IPS-18a (cell line): ENCODE measurements at regions not wholly inside any gene's neighbourhood (a gene's known extent, or its start where the extent isn't known, plus 50 kb on each side); places are given as distances from the start of the nearest gene placed in this dataset.
"Not testable (repeated sequence)": the region's sequence is repeated elsewhere in the genome, so short reads cannot be mapped to it uniquely, and the experiment has no call there.

Experiments
- H3K27ac ChIP-seq: one replicate; pipeline ENCODE4 v1.5.1; 2013; ENCODE audit warnings: low read length
- H3K27me3 ChIP-seq: one replicate; pipeline ENCODE4 v1.6.1; 2013; ENCODE audit warnings: mild to moderate bottlenecking, low read length; ENCODE audit not compliant: control insufficient read depth, insufficient read depth
- H3K36me3 ChIP-seq: one replicate; pipeline ENCODE4 v1.6.1; 2013; ENCODE audit warnings: low read depth, low read length; ENCODE audit not compliant: control insufficient read depth
- H3K4me1 ChIP-seq: one replicate; pipeline ENCODE4 v1.6.1; 2013; ENCODE audit warnings: low read depth, low read length; ENCODE audit not compliant: control insufficient read depth
- H3K4me3 ChIP-seq: one replicate; pipeline ENCODE4 v1.5.1; 2013; ENCODE audit warnings: low read length
- H3K9ac ChIP-seq: one replicate; pipeline ENCODE4 v1.6.1; 2013; ENCODE audit warnings: mild to moderate bottlenecking, low read length, moderate library complexity
- H3K9me3 ChIP-seq: one replicate; pipeline ENCODE4 v1.6.1; 2013; ENCODE audit warnings: low read depth, low read length; ENCODE audit not compliant: control insufficient read depth

DNA sequence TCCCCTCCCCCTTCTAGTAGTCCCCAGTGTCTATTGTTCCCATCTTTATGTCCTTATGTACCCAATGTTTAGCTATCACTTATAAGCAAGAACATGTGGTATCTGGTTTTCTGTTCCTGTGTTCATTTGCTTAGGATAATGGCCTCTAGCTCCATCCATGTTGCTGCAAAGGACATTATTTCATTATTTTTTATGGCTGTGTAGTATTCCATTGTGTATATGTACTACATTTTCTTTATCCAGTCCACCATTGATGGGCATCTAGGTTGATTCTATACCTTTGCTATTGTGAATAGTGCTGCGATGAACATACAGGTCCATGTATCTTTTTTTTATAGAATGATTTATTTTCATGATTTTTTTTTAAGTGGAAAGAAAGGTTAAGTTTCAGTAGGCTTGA lies 135.6 kb upstream of the MED14 start:
- H3K36me3 ChIP-seq, H3K9ac ChIP-seq, H3K9me3 ChIP-seq, H3K4me1 ChIP-seq, H3K4me3 ChIP-seq, H3K27me3 ChIP-seq, H3K27ac ChIP-seq: not testable (repeated sequence)

DNA sequence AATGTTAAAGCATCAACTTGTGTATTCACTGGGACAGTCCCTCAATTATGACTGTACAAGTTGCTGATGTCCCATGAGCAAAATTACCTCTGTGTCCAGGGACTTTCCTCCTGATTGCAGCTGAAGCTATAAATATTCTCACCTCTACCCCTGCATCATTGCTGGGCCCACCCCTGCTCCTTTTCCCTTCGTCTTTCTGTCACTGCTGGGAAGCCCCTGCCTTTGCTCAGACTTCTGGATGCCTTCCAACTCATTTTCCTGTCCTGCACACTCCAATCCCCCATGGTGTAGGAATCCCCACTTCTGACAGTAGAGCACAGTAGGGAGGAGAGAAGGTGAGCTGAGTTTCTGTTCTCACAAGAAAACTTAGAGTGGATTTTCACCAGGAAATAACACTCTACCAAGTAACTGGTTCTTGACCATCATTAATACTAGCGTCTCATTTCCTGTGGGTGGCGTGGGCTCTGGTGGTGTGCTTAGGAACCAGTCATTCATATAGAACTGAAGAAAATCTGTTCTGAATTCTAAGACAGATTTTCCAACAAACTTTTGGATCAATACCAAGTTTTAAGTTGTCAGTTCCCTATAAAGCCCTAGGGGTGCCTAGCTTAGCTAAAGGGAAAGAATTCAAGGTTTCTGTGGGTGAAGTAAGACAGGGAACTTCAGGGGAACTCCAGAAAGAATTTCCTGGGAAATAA lies 136.2 kb upstream of the MED14 start:
- Histone ChIP-seq H3K9me3 (no peaks in the 10 kb centered on the region), H3K27ac (no peak overlapping the region), H3K27me3 (no peaks in the 10 kb centered on the region), H3K4me1 (peaks cover 8% of the 10 kb centered on the region), H3K4me3 (no peak overlapping the region), H3K9ac (no peak overlapping the region), H3K36me3 (no peaks in the 10 kb centered on the region)

DNA sequence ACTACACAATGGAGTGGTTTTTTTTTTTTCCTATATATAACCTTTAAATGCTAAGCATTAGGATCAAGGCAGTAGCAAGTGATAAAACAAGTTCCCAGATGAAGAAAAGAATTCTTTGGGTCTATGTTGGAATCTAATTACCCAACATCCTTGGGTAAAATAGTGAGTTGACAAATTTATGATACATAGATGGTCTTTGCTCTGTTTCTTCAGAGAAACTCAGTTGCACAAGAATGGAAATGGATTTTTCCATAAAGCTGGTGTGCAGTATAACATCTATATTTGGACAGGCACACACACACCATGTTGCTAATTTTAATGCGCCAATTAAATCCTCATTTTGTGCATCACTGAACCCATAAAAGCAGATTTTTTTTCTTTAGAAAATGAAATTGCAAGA lies 137.0 kb upstream of the MED14 start:
- Histone ChIP-seq H3K9me3 (no peaks in the 10 kb centered on the region), H3K36me3 (no peaks in the 10 kb centered on the region), H3K27me3 (no peaks in the 10 kb centered on the region), H3K4me3 (no peak overlapping the region), H3K4me1 (peaks cover 8% of the 10 kb centered on the region), H3K9ac (no peak overlapping the region), H3K27ac (no peak overlapping the region)

- Histone ChIP-seq H3K27ac (no peak overlapping the region), H3K9ac (no peak overlapping the region), H3K27me3 (no peaks in the 10 kb centered on the region), H3K4me3 (no peak overlapping the region), H3K4me1 (peaks cover 35% of the 10 kb centered on the region), H3K9me3 (no peaks in the 10 kb centered on the region), H3K36me3 (no peaks in the 10 kb centered on the region)
Observed at GRCh38 chrX:40875476-40875875, 140.1 kb upstream of the MED14 start.

- Histone ChIP-seq H3K9ac (peak overlapping the region; percentile 62), H3K36me3 (no peaks in the 10 kb centered on the region), H3K27me3 (no peaks in the 10 kb centered on the region), H3K4me1 (peaks cover 36% of the 10 kb centered on the region), H3K27ac (peak overlapping the region; percentile 75), H3K4me3 (no peak overlapping the region), H3K9me3 (no peaks in the 10 kb centered on the region)
Observed at GRCh38 chrX:40877887-40878286, 142.5 kb upstream of the MED14 start.

- H3K9ac ChIP-seq = peak overlapping the region; percentile 62
- no peaks in the 10 kb centered on the region for H3K36me3 ChIP-seq
- peaks cover 39% of the 10 kb centered on the region for H3K4me1 ChIP-seq
- no peak overlapping the region for H3K4me3 ChIP-seq
- H3K27ac ChIP-seq = peak overlapping the region; percentile 82
- no peaks in the 10 kb centered on the region for H3K9me3 ChIP-seq
- no peaks in the 10 kb centered on the region for H3K27me3 ChIP-seq
Observed at GRCh38 chrX:40878766-40879165, 143.4 kb upstream of the MED14 start.

DNA sequence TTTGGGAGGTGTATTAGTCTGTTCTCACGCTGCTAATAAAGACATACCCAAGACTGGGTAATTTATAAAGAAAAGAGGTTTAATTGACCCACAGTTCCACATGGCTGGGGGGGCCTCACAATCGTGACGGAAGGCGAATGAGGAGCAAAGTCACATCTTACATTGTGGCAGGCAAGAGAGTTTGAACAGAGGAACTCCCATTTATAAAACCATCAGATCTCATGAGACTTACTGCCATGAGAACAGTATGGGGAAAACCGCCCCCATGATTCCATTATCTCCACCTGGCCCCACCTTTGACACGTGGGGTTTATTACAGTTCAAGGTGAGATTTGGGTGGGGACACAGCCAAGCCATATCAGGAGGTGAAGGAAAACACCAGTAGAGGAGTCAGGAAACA lies 143.8 kb upstream of the MED14 start:
- H3K27me3 ChIP-seq, H3K4me3 ChIP-seq, H3K36me3 ChIP-seq, H3K9me3 ChIP-seq: not testable (repeated sequence)
- H3K27ac ChIP-seq = peak overlapping the region; percentile 73
- peak overlapping the region; percentile 62 for H3K9ac ChIP-seq
- H3K4me1 ChIP-seq = peaks cover 39% of the 10 kb centered on the region

GRCh38 chrX:40880712-40881111 lies 145.4 kb upstream of the MED14 start:
- Histone ChIP-seq H3K27me3 (no peaks in the 10 kb centered on the region), H3K4me3 (no peak overlapping the region), H3K9me3 (no peaks in the 10 kb centered on the region), H3K27ac (no peak overlapping the region), H3K4me1 (peaks cover 39% of the 10 kb centered on the region), H3K36me3 (no peaks in the 10 kb centered on the region), H3K9ac (no peak overlapping the region)

DNA sequence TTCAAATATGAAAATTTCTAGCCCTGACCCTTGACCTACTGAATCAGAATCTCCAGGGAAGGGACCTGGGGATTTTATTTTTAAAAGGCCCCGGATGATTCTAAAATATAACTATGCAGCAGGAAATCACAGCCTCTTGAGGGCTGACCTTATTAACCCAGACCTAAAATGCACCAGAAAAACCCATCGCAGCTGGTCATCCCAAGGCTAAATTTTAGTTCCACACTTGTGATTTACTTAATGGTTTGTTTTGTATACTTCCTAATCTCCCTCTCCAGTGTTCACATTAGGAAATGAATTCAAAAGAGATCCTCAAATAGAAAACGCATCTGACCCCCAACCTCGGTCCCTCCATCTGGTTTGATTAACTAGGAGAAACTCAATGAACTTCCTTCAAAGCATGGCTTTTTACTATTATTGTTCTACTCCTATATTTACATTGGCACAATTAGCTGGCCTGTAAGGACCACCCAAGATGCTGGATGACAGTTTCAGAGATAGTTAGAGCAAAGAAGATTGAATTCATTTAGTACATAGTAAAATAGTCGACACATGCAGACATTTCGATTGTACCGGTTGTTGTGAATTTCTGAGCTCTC lies 147.8 kb upstream of the MED14 start:
- no peaks in the 10 kb centered on the region for H3K9me3 ChIP-seq
- peaks cover 35% of the 10 kb centered on the region for H3K4me1 ChIP-seq
- no peak overlapping the region for H3K27ac ChIP-seq
- H3K36me3 ChIP-seq = no peaks in the 10 kb centered on the region
- no peaks in the 10 kb centered on the region for H3K27me3 ChIP-seq
- no peak overlapping the region for H3K9ac ChIP-seq
- no peak overlapping the region for H3K4me3 ChIP-seq

GRCh38 chrX:40885989-40886388 lies 150.6 kb upstream of the MED14 start:
- Histone ChIP-seq H3K27ac (no peak overlapping the region), H3K4me3 (no peak overlapping the region), H3K9me3 (no peaks in the 10 kb centered on the region), H3K36me3 (no peaks in the 10 kb centered on the region), H3K9ac (no peak overlapping the region), H3K4me1 (peaks cover 15% of the 10 kb centered on the region), H3K27me3 (no peaks in the 10 kb centered on the region)

DNA sequence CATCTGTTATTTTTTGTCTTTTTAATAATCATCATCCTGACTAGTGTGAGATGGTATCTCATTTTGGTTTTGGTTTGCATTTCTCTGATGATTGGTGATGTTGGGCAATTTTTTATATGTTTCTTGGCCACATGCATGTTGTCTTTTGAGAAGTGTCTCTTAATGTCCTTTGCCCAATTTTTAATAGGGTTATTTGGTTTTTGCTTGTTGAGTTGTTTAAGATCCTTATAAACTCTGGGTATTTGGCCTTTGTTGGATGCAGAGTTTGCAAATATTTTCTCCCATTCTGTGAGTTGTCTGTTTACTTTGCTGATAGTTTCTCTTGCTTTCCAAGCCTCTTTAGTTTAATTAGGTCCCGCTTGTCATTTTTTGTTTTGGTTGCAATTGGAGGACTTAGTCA lies 152.1 kb upstream of the MED14 start:
- Histone ChIP-seq H3K9me3 (peaks cover 9% of the 10 kb centered on the region), H3K36me3 (no peaks in the 10 kb centered on the region), H3K9ac (no peak overlapping the region), H3K27ac (no peak overlapping the region), H3K4me1 (peaks cover 14% of the 10 kb centered on the region), H3K27me3 (no peaks in the 10 kb centered on the region), H3K4me3 (no peak overlapping the region)

- peaks cover 9% of the 10 kb centered on the region for H3K9me3 ChIP-seq
- H3K36me3 ChIP-seq = no peaks in the 10 kb centered on the region
- H3K4me3 ChIP-seq = no peak overlapping the region
- H3K27ac ChIP-seq = no peak overlapping the region
- H3K27me3 ChIP-seq = no peaks in the 10 kb centered on the region
- peaks cover 8% of the 10 kb centered on the region for H3K4me1 ChIP-seq
- no peak overlapping the region for H3K9ac ChIP-seq
Observed at GRCh38 chrX:40891798-40892197, 156.5 kb upstream of the MED14 start.
